GM21515 (cell line): ENCODE measurements at regions not wholly inside any gene's neighbourhood (a gene's known extent, or its start where the extent isn't known, plus 50 kb on each side); places are given as distances from the start of the nearest gene placed in this dataset.

Experiments
- ATAC-seq: cut with Tn5 transposase; IDR thresholded peaks from one replicate; pipeline ENCODE4 v1.9.1; 2021; ENCODE audit not compliant: unreplicated experiment

DNA sequence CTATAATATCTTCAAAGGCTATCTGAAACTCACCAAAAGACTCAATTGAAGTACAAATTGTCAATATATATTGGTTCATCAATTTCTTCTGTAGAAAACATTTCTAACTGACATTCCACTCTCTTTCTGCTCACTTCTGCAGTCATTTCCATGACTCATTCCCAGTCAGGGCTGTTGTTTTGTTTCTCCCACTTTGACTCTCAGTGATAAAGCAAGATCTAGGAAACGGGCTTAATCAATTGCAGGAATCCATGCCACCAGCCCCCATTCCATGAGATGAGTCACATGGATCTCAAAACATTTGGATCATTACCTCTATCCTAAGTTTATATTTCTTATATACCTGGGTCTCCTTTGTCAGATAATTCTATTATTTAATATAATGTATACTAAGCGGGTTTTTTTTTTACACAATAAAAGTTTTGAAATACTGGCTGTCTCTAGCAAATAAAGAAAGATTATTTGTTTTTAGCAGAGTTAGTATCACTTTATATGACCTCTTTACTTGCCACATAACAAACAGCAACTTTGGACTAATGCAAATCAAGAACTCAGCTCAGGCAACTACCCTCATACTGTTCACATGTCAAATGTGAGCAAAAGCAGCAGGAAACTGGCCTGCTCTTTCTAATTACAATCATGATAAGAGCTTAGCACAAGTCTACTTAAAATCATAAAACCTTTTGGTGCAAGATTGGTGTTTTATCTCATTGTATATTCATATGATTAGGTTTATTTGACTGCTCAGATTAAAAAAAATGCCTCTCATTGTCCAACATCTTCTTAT is 251.1 kb upstream of the PIK3C3 start:
- no peak for ATAC-seq

DNA sequence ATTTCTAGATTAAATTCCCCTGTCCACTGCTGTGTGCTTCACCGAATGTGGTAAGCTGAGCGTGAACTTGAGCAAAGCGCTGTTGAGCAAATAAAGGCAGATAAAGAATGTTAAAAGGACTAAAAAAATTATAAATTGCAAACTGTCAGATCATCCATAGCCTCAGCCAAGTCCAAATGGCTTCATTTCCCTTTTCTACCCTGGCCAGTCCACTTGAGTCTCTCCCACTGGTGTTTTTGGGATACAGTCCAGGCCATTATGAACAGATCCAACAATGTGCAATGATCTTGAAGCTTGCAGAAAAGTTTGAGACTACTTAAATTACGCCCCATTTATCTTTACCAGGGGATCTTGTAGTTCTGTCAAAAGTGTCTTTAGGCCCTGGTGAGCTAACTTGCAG is 254.6 kb upstream of the PIK3C3 start:
- no peak for ATAC-seq

DNA sequence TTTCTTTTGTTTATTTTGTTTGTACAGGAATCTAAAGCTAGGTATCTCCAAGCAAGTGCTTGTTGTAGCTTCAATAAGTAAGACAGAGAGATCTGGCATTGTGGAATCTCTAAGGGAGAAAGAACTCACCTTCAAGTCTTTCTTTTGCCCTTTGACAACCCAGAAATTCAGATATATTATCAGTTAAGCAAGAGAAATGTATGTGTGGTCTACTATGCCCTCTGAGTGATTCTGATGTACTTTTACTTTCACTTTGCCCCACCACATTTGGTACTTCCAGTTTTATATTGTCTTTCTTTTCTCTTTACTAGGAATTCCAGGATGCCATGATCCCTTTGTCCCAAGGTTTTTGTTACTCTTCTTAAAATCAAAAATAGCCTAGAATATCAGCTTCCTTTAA is 259.6 kb upstream of the PIK3C3 start:
- ATAC-seq: no peak

DNA sequence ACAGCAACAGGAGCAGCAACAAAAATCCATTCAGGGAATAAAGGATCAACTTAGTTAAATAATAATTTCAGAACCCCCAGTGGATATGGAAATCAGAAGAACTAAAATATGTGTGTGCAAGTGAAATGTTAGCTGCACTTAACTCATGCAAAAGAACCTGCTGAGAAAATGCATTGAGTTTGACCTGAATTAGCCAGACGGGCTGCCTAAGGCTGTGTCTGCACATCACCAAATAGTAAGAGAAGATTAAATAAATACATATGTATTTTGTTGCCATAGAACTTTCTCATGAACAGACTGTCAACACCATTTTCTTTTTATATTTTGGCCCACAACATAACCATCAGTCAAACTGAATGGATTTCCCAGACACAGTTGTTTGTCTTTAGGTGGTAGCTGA is 262.0 kb upstream of the PIK3C3 start:
- ATAC-seq: no peak

GRCh38 chr18:41690332-41691127 is 264.5 kb upstream of the PIK3C3 start:
- ATAC-seq: no peak

DNA sequence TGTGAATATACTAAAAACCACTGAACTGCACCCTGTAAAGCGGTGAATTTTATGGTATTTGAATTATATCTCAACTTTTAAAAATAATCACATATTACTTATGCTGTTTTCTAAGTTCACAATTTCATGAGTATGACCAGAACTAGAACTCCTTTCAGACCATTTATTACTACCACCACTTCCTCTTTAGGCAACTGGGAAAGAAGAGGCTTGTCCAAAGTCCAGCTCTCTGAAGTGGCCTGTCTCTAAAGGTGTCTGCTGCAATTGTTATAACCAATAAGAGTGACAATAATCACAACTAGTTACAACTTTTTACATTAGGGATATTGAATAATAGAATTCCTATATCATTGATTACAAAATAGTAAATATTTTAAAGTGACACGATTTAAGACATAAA is 267.9 kb upstream of the PIK3C3 start:
- ATAC-seq: no peak

GRCh38 chr18:41681138-41681880 is 273.7 kb upstream of the PIK3C3 start:
- no peak for ATAC-seq

GRCh38 chr18:41674506-41674905 is 280.5 kb upstream of the PIK3C3 start:
- no peak for ATAC-seq

DNA sequence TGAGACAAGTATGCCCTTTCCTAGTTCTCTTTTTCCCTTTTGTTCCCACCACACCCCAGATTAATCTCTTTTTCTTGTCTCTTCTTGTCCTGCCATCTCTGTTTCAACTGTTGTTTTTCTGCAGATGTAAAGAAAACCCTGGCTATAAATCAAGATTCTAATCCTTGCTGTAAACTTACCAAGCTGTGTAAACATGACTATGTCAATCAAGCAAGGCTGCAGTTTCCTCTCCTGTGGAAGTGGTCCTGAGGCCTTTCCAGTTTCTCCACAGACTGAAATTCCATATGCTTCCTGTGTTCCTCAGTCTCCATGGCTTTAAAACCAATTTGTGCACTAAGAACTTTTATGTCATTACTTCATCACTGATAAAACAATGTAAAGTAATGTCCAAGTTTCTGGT is 288.8 kb upstream of the PIK3C3 start:
- ATAC-seq: no peak

DNA sequence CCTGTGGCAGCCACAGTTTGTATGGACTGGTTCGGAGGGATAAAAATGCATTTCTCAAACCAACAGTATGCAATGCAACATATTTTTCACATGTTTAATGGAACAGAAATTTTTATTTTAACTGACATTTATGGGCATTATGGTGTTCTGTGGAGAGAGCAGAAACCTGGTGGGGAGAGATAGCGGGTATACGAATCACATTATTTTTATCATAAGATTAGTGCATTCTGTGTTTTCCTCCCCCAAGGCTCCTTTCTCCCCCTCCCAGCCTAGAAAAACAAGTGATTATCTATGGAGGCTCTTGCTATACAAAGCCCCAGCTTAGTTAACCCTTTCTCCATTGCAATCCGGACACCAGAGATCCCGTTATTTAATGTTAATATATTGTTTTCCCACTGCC is 289.8 kb upstream of the PIK3C3 start:
- no peak for ATAC-seq

DNA sequence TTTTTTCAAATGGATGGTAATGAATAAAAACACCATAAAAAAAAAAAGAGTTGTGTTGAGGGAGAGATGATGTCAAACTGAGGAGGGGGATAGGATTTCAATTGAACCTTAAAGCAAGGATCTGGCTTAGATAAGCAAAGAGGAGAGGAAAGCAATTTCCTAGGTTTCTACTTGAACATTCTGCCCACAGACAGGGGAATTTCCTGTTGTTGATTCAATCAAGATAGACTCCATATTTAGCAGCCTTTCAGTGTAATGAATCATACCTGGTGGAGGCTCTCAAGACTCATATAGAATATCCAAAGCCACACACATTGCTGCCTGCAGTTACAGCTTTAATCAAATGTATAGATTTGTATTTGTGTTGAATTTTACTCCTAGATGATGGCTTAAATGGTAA is 294.4 kb upstream of the PIK3C3 start:
- ATAC-seq: no peak

DNA sequence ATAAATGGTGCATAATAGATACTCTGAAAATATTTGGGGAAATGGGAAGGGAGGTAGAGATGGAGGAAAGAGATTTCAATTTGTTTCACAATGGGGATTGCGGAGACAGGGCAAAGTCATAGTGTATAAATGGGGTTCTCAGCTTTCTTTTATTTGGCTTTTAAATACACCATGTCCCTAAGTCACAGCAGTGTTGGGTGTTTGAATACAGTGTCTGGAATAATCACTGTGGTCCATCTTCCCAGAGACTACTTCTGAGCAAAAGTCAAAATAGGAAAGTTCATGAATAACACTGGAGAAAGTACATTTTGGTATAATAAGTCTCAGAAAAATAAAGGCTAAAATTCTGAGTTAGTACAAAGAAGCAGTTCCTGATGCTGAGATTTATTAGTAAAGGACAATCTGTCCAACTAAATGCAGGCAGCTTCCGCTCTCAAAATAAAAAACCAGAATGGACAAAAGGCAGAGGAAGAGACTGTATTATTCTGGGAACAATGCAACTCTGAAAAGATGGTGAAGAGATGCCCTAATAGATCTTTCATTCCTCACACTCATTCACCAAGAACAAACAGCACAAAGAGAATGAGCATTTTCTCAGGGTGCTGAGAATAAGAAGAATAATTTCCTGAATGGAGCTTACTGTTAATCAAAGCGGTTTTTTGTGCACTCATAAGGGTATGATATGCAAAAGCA is 295.4 kb upstream of the PIK3C3 start:
- no peak for ATAC-seq

DNA sequence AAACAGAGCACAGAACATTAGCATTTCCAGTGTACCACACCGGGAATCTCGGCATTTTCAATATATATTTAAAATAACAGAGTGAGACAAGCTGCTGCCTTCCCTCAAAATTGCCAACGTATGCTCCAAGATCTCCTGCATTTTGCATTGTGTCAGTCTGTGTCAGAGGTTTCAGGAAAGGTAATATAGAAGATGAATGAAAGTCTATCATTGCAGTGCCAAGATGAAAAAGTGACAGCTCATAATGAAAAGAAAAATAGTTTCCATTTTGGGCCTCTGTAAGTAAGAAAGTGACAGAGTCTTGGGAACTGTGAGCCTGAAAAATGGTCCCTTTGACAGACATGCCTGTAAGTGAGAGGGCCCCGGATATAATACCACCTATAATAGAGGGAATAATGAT is 297.8 kb upstream of the PIK3C3 start:
- ATAC-seq: no peak

GRCh38 chr18:41655074-41655473 is 300.0 kb upstream of the PIK3C3 start:
- no peak for ATAC-seq

GRCh38 chr18:41647914-41648313 is 307.1 kb upstream of the PIK3C3 start:
- no peak for ATAC-seq

- no peak for ATAC-seq
Measured at GRCh38 chr18:41646915-41647620, 308.0 kb upstream of the PIK3C3 start.

GRCh38 chr18:41645589-41646360 is 309.3 kb upstream of the PIK3C3 start:
- ATAC-seq: no peak

- no peak for ATAC-seq
Measured at GRCh38 chr18:41644466-41644865, 310.6 kb upstream of the PIK3C3 start.

DNA sequence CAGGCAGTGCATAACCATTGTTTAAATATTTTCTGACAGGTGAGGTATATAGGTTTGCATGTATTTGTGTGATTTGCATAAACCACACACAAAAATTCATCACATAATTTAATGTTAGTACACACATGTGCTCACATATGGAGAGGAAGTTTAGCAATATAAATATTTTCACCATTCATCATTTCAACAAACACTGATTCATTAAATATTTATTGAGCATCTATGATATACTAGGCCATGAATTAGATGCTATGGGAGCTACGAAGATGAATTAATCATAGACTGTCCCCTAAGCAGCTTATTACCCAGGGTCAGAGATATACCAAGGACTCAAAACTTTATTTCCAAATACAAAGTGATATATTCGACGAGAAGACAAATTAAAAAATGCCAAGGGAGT is 311.6 kb upstream of the PIK3C3 start:
- ATAC-seq: no peak

GRCh38 chr18:41642756-41643155 is 312.3 kb upstream of the PIK3C3 start:
- no peak for ATAC-seq
